ENCODE measurements at regions not wholly inside any gene's neighbourhood (a gene's known extent, or its start where the extent isn't known, plus 50 kb on each side); places are given as distances from the start of the nearest gene placed in this dataset.
"Not testable (repeated sequence)": the region's sequence is repeated elsewhere in the genome, so short reads cannot be mapped to it uniquely, and the experiment has no call there.

DNA sequence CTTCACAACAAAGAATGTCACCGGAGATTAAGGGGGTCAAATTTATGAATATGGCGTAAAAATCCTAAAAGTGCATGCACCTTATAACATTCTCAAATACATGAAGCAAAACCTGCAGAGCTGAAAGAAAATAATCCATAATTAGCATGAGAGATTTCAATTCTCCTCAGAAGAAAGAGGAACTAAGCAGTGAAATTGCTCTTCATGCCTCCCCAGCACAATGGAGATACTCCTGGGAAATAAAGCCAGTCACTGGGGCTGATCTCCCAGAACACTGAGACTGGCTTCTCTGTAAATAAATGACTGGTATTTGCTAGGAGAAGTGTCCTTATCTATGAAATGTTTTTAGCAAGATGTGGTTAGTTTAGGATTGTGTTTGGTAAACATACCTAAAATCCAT, 68.1 kb downstream of the GOLGA6L6 start:
- H3K4me1 ChIP-seq; POLR2A ChIA-PET; CTCF ChIA-PET; intact Hi-C loops (cut with micrococcal nuclease; ENCODE audit: unreplicated experiment); H3K4me3 Mint-ChIP-seq (ENCODE audit: unreplicated experiment); H3K9me3 Mint-ChIP-seq (ENCODE audit: unreplicated experiment); DNase-seq; H3K9me3 ChIP-seq; H3K27ac Mint-ChIP-seq (ENCODE audit: unreplicated experiment); BruUV-seq (replicated peaks); H3K36me3 ChIP-seq (ENCODE audit: control insufficient read depth, insufficient read depth, low read length); H3K4me3 ChIP-seq (ENCODE audit: low read depth, low read length); H3K4me1 Mint-ChIP-seq (ENCODE audit: low read depth, unreplicated experiment); H3K27me3 Mint-ChIP-seq (ENCODE audit: insufficient read depth, unreplicated experiment); H3K36me3 Mint-ChIP-seq (ENCODE audit: insufficient read depth, unreplicated experiment); H3K27me3 ChIP-seq (replicated peaks; ENCODE audit: control insufficient read depth, insufficient read depth, low read length): not testable (repeated sequence)

GRCh38 chr15:20472983-20473382, 68.6 kb downstream of the GOLGA6L6 start:
- CTCF ChIA-PET; H3K36me3 ChIP-seq (ENCODE audit: control insufficient read depth, insufficient read depth, low read length); H3K27ac Mint-ChIP-seq (ENCODE audit: unreplicated experiment); POLR2A ChIA-PET; intact Hi-C loops (cut with micrococcal nuclease; ENCODE audit: unreplicated experiment); H3K36me3 Mint-ChIP-seq (ENCODE audit: insufficient read depth, unreplicated experiment); H3K4me3 Mint-ChIP-seq (ENCODE audit: unreplicated experiment); DNase-seq; BruUV-seq (replicated peaks); H3K27me3 Mint-ChIP-seq (ENCODE audit: insufficient read depth, unreplicated experiment); H3K4me1 Mint-ChIP-seq (ENCODE audit: low read depth, unreplicated experiment); H3K4me3 ChIP-seq (ENCODE audit: low read depth, low read length); H3K9me3 Mint-ChIP-seq (ENCODE audit: unreplicated experiment); H3K9me3 ChIP-seq; H3K4me1 ChIP-seq; H3K27me3 ChIP-seq (replicated peaks; ENCODE audit: control insufficient read depth, insufficient read depth, low read length): not testable (repeated sequence)

DNA sequence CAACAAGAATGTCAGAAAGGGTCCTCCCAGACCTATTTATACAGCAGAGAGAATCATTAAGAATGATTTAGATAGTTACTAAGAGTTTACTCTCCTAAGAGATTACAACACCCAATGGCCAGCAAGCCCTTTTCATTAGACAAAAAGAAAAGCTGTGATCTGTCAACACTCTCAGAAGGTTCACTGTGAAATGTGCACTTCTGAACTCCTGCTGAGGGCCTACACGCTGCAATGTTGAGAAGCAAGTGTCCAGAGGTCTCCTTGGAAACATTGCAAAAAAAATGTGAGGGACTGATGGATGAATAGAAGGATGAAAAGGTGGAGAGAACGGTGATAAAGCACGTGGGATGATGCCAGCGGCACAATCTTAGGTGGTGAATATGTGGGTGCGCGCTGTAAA, 70.8 kb downstream of the GOLGA6L6 start:
- CTCF ChIA-PET; H3K27me3 Mint-ChIP-seq (ENCODE audit: insufficient read depth, unreplicated experiment); H3K9me3 Mint-ChIP-seq (ENCODE audit: unreplicated experiment); H3K4me1 Mint-ChIP-seq (ENCODE audit: low read depth, unreplicated experiment); intact Hi-C loops (cut with micrococcal nuclease; ENCODE audit: unreplicated experiment); H3K4me1 ChIP-seq; H3K36me3 ChIP-seq (ENCODE audit: control insufficient read depth, insufficient read depth, low read length); H3K27me3 ChIP-seq (replicated peaks; ENCODE audit: control insufficient read depth, insufficient read depth, low read length); BruUV-seq (replicated peaks); POLR2A ChIA-PET; H3K9me3 ChIP-seq; H3K27ac Mint-ChIP-seq (ENCODE audit: unreplicated experiment); H3K4me3 ChIP-seq (ENCODE audit: low read depth, low read length); H3K4me3 Mint-ChIP-seq (ENCODE audit: unreplicated experiment); H3K36me3 Mint-ChIP-seq (ENCODE audit: insufficient read depth, unreplicated experiment); DNase-seq: not testable (repeated sequence)

DNA sequence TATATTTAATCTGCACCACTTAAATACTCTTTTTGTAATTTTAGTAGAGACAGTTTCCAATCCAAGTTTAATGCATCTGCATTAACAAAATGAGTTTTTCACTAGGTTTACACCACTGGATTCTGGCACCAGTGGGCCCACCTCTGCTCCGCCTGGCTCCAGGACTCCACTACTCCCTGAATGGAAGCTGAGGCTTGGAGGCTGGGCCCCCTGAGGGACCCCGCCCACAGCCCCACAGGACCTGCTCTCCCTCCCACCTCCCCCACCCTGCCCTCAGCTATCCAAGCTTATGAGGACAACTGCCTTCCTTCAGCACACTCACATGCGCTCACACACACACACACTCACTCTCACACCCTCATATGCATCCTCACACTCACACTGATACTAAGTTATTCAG, 100.5 kb downstream of the GOLGA6L6 start:
- POLR2A ChIA-PET; BruUV-seq (replicated peaks); H3K4me1 ChIP-seq; H3K36me3 Mint-ChIP-seq (ENCODE audit: insufficient read depth, unreplicated experiment); H3K4me3 ChIP-seq (ENCODE audit: low read depth, low read length); H3K9me3 ChIP-seq; H3K27ac Mint-ChIP-seq (ENCODE audit: unreplicated experiment); H3K36me3 ChIP-seq (ENCODE audit: control insufficient read depth, insufficient read depth, low read length); H3K27me3 Mint-ChIP-seq (ENCODE audit: insufficient read depth, unreplicated experiment); intact Hi-C loops (cut with micrococcal nuclease; ENCODE audit: unreplicated experiment); H3K27me3 ChIP-seq (replicated peaks; ENCODE audit: control insufficient read depth, insufficient read depth, low read length); DNase-seq; H3K4me1 Mint-ChIP-seq (ENCODE audit: low read depth, unreplicated experiment); CTCF ChIA-PET; H3K9me3 Mint-ChIP-seq (ENCODE audit: unreplicated experiment); H3K4me3 Mint-ChIP-seq (ENCODE audit: unreplicated experiment): not testable (repeated sequence)

DNA sequence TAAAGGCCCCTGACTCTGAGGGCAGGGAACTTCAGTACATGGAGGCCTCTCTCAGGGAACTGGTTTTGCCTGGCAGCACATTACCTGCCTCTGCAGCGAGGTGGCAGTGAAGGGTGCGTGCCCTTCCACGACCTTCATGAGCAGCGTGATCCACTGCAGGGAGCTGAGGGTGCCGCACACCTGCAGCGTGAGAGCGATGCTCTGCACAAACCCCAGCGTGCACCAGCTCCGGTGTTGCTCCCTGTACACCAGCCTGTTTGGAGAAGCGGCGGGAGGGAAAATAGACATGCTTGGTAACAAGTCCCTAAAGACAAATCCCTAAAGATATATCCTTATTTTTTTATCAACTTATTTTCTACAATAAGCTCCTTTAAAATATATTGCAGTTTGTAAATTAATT, 101.2 kb downstream of the GOLGA6L6 start:
- H3K4me3 ChIP-seq (ENCODE audit: low read depth, low read length); intact Hi-C loops (cut with micrococcal nuclease; ENCODE audit: unreplicated experiment); CTCF ChIA-PET; POLR2A ChIA-PET; H3K27me3 ChIP-seq (replicated peaks; ENCODE audit: control insufficient read depth, insufficient read depth, low read length); BruUV-seq (replicated peaks); H3K4me1 ChIP-seq; H3K36me3 ChIP-seq (ENCODE audit: control insufficient read depth, insufficient read depth, low read length); H3K4me1 Mint-ChIP-seq (ENCODE audit: low read depth, unreplicated experiment); H3K4me3 Mint-ChIP-seq (ENCODE audit: unreplicated experiment); H3K9me3 ChIP-seq; H3K27ac Mint-ChIP-seq (ENCODE audit: unreplicated experiment); DNase-seq; H3K27me3 Mint-ChIP-seq (ENCODE audit: insufficient read depth, unreplicated experiment); H3K36me3 Mint-ChIP-seq (ENCODE audit: insufficient read depth, unreplicated experiment); H3K9me3 Mint-ChIP-seq (ENCODE audit: unreplicated experiment): not testable (repeated sequence)

- H3K36me3 ChIP-seq (ENCODE audit: control insufficient read depth, insufficient read depth, low read length); DNase-seq; H3K27ac Mint-ChIP-seq (ENCODE audit: unreplicated experiment); H3K4me1 ChIP-seq; H3K4me3 ChIP-seq (ENCODE audit: low read depth, low read length); intact Hi-C loops (cut with micrococcal nuclease; ENCODE audit: unreplicated experiment); H3K36me3 Mint-ChIP-seq (ENCODE audit: insufficient read depth, unreplicated experiment); H3K4me1 Mint-ChIP-seq (ENCODE audit: low read depth, unreplicated experiment); POLR2A ChIA-PET; H3K27me3 ChIP-seq (replicated peaks; ENCODE audit: control insufficient read depth, insufficient read depth, low read length); H3K4me3 Mint-ChIP-seq (ENCODE audit: unreplicated experiment); BruUV-seq (replicated peaks); CTCF ChIA-PET; H3K9me3 ChIP-seq; H3K27me3 Mint-ChIP-seq (ENCODE audit: insufficient read depth, unreplicated experiment); H3K9me3 Mint-ChIP-seq (ENCODE audit: unreplicated experiment): not testable (repeated sequence)
Measured at GRCh38 chr15:20439111-20439510, 102.5 kb downstream of the GOLGA6L6 start.

DNA sequence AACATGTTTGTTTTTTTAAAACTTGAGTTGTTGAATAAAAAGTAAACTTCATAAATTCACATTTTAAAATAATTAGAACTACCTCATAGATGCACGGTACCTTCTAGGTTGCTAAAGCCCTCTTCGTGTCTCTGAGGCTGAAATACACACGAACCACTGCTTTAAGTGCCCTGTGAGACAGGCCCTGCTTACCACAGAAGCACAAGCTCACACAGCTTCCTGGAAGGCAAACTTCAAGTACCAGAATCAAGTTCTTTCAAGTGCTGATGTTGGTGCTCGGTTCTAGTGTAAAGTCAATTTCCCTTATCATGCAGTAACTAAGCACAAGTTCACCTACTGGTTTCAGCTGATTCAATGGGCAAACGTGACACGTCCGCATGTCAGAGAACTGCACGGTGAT, 103.3 kb downstream of the GOLGA6L6 start:
- BruUV-seq (replicated peaks); POLR2A ChIA-PET; H3K9me3 Mint-ChIP-seq (ENCODE audit: unreplicated experiment); H3K27ac Mint-ChIP-seq (ENCODE audit: unreplicated experiment); H3K4me3 ChIP-seq (ENCODE audit: low read depth, low read length); H3K9me3 ChIP-seq; H3K27me3 Mint-ChIP-seq (ENCODE audit: insufficient read depth, unreplicated experiment); H3K36me3 Mint-ChIP-seq (ENCODE audit: insufficient read depth, unreplicated experiment); H3K27me3 ChIP-seq (replicated peaks; ENCODE audit: control insufficient read depth, insufficient read depth, low read length); H3K4me1 Mint-ChIP-seq (ENCODE audit: low read depth, unreplicated experiment); H3K4me1 ChIP-seq; intact Hi-C loops (cut with micrococcal nuclease; ENCODE audit: unreplicated experiment); DNase-seq; H3K4me3 Mint-ChIP-seq (ENCODE audit: unreplicated experiment); CTCF ChIA-PET; H3K36me3 ChIP-seq (ENCODE audit: control insufficient read depth, insufficient read depth, low read length): not testable (repeated sequence)
